ENCODE measurements at regions not wholly inside any gene's neighbourhood (a gene's known extent, or its start where the extent isn't known, plus 50 kb on each side); places are given as distances from the start of the nearest gene placed in this dataset.

GRCh38 chr7:112395411-112395810 is 54.8 kb upstream of the IFRD1 start:
- no peak for DNase-seq (ENCODE audit: low read depth)
- H3K4me3 ChIP-seq (ENCODE audit: low read depth, low read length), result no peak overlapping the region
- TF ChIP-seq, protein P1, sequence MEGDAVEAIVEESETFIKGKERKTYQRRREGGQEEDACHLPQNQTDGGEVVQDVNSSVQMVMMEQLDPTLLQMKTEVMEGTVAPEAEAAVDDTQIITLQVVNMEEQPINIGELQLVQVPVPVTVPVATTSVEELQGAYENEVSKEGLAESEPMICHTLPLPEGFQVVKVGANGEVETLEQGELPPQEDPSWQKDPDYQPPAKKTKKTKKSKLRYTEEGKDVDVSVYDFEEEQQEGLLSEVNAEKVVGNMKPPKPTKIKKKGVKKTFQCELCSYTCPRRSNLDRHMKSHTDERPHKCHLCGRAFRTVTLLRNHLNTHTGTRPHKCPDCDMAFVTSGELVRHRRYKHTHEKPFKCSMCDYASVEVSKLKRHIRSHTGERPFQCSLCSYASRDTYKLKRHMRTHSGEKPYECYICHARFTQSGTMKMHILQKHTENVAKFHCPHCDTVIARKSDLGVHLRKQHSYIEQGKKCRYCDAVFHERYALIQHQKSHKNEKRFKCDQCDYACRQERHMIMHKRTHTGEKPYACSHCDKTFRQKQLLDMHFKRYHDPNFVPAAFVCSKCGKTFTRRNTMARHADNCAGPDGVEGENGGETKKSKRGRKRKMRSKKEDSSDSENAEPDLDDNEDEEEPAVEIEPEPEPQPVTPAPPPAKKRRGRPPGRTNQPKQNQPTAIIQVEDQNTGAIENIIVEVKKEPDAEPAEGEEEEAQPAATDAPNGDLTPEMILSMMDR (conservative IDR thresholded peaks at IDR 0.05; ENCODE audit: low read depth, low read length), result no peak

GRCh38 chr7:112395893-112396292 is 54.4 kb upstream of the IFRD1 start:
- TF ChIP-seq, protein P1 (conservative IDR thresholded peaks at IDR 0.05; ENCODE audit: low read depth, low read length), result no peak
- no peak overlapping the region for H3K4me3 ChIP-seq (ENCODE audit: low read depth, low read length)
- no peak for DNase-seq (ENCODE audit: low read depth)

- TF ChIP-seq, protein P1 (conservative IDR thresholded peaks at IDR 0.05; ENCODE audit: low read depth, low read length), result no peak
- no peak overlapping the region for H3K4me3 ChIP-seq (ENCODE audit: low read depth, low read length)
- peak; percentile 64 for DNase-seq (ENCODE audit: low read depth)
These were observed 51.7 kb upstream of the IFRD1 start for GRCh38 chr7:112398534-112398933.

DNA sequence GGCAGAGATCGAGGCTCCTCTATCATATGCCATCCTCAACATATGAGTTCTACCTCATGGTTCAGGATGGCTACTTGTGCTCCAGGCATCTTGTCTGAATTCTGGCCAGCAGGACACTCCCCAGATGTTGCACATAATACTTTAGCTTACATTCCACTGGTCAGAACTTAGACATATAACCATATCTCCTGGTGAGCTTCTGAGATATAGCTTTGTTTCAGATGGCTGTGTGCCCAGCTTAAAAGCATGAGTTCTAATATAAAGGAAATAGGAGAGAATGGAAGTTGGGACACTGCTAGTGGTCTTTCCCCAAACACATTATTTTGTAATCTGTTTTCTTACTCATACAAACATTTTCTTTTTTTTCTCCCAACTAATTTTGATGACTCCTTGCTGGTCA is 50.8 kb upstream of the IFRD1 start:
- TF ChIP-seq, protein P1 (conservative IDR thresholded peaks at IDR 0.05; ENCODE audit: low read depth, low read length), result peak; percentile 26
- peak; percentile 94 for DNase-seq (ENCODE audit: low read depth)

GRCh38 chr7:112400141-112400540 is 50.1 kb upstream of the IFRD1 start:
- peak; percentile 69 for DNase-seq (ENCODE audit: low read depth)
- TF ChIP-seq, protein P1 (conservative IDR thresholded peaks at IDR 0.05; ENCODE audit: low read depth, low read length), result no peak
- H3K4me3 ChIP-seq (ENCODE audit: low read depth, low read length), result no peak overlapping the region

More for the DNA sequence above, 50.8 kb upstream of the IFRD1 start:
- no peak overlapping the region for H3K4me3 ChIP-seq (ENCODE audit: low read depth, low read length)
